GM18507 (cell line): ENCODE measurements at regions not wholly inside any gene's neighbourhood (a gene's known extent, or its start where the extent isn't known, plus 50 kb on each side); places are given as distances from the start of the nearest gene placed in this dataset.

ENCODE experiments used
- DNase-seq: peaks from one replicate; pipeline ENCODE4 v3.0.0; 2011; ENCODE audit warnings: low read depth; ENCODE audit not compliant: insufficient read length; ENCODE audit errors: extremely low spot score
- FAIRE-seq: peaks from 2 replicates; lab custom pipeline; 2011; peaks lifted over from hg19 to GRCh38; lab: Jason Lieb, UNC

GRCh38 chr3:197432384-197433127, 123.2 kb downstream of the BDH1 start:
- FAIRE-seq (no peak), DNase-seq (no peak)

- no peak for DNase-seq
- no peak for FAIRE-seq
Observed at GRCh38 chr3:197431346-197431910, 124.3 kb downstream of the BDH1 start.

- DNase-seq (no peak), FAIRE-seq (no peak)
Observed at GRCh38 chr3:197430934-197431333, 124.8 kb downstream of the BDH1 start.

- DNase-seq (no peak), FAIRE-seq (no peak)
Observed at GRCh38 chr3:197430502-197430901, 125.3 kb downstream of the BDH1 start.

- DNase-seq, result no peak
- no peak for FAIRE-seq
Observed at GRCh38 chr3:197428952-197429351, 126.8 kb downstream of the BDH1 start.

- DNase-seq, result no peak
Observed at GRCh38 chr3:197428117-197428801, 127.5 kb downstream of the BDH1 start.

GRCh38 chr3:197427021-197427420, 128.6 kb upstream of the DLG1 start:
- DNase-seq, result no peak
- no peak for FAIRE-seq

More at GRCh38 chr3:197428117-197428801, 127.5 kb downstream of the BDH1 start:
- FAIRE-seq, result no peak

GRCh38 chr3:197426121-197426566, 127.7 kb upstream of the DLG1 start:
- FAIRE-seq (no peak), DNase-seq (no peak)

- FAIRE-seq (no peak), DNase-seq (no peak)
Observed at GRCh38 chr3:197425485-197426120, 127.2 kb upstream of the DLG1 start.

- FAIRE-seq, result no peak
- no peak for DNase-seq
Observed at GRCh38 chr3:197424674-197425484, 126.5 kb upstream of the DLG1 start.

- DNase-seq, result no peak
- FAIRE-seq, result no peak
Observed at GRCh38 chr3:197424266-197424665, 125.9 kb upstream of the DLG1 start.

GRCh38 chr3:197423376-197423775, 125.0 kb upstream of the DLG1 start:
- no peak for DNase-seq
- no peak for FAIRE-seq

GRCh38 chr3:197422506-197422905, 124.1 kb upstream of the DLG1 start:
- DNase-seq (no peak), FAIRE-seq (no peak)

GRCh38 chr3:197421021-197421420, 122.6 kb upstream of the DLG1 start:
- DNase-seq, result no peak
- FAIRE-seq, result no peak

- DNase-seq, result no peak
- no peak for FAIRE-seq
Observed at GRCh38 chr3:197420566-197420965, 122.2 kb upstream of the DLG1 start.

GRCh38 chr3:197420115-197420514, 121.7 kb upstream of the DLG1 start:
- DNase-seq (no peak), FAIRE-seq (no peak)

- no peak for FAIRE-seq
- no peak for DNase-seq
Observed at GRCh38 chr3:197419696-197420095, 121.3 kb upstream of the DLG1 start.

GRCh38 chr3:197417911-197418618, 119.7 kb upstream of the DLG1 start:
- FAIRE-seq (no peak), DNase-seq (no peak)

GRCh38 chr3:197417441-197417840, 119.0 kb upstream of the DLG1 start:
- no peak for FAIRE-seq

More at GRCh38 chr3:197417441-197417840, 119.0 kb upstream of the DLG1 start:
- DNase-seq, result no peak
